ENCODE measurements at regions not wholly inside any gene's neighbourhood (a gene's known extent, or its start where the extent isn't known, plus 50 kb on each side); places are given as distances from the start of the nearest gene placed in this dataset.

DNA sequence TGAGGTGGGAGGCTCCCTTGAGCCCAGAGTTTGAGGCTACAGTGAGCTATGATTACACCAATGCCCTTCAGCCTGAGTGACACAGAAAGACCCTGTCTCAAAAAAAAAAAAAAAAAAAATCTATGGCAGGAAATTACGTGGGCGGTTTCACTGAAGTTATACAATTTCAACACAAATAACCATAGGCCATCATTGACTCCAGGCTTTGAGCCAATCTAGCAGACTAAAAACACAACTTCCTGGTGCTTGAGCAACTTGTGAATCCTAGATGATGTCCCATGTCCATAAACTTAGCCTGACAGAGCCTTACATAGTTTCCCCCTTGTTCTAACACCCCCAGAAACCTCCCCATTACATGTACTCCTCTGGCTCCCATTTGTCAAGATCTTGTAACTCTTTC, 131.8 kb downstream of the QRSL1 start:
- TF ChIP-seq, protein P1, sequence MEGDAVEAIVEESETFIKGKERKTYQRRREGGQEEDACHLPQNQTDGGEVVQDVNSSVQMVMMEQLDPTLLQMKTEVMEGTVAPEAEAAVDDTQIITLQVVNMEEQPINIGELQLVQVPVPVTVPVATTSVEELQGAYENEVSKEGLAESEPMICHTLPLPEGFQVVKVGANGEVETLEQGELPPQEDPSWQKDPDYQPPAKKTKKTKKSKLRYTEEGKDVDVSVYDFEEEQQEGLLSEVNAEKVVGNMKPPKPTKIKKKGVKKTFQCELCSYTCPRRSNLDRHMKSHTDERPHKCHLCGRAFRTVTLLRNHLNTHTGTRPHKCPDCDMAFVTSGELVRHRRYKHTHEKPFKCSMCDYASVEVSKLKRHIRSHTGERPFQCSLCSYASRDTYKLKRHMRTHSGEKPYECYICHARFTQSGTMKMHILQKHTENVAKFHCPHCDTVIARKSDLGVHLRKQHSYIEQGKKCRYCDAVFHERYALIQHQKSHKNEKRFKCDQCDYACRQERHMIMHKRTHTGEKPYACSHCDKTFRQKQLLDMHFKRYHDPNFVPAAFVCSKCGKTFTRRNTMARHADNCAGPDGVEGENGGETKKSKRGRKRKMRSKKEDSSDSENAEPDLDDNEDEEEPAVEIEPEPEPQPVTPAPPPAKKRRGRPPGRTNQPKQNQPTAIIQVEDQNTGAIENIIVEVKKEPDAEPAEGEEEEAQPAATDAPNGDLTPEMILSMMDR (IDR thresholded peaks at IDR 0.05), result no peak
- no peak for TF ChIP-seq EZH2phosphoT487 (IDR thresholded peaks at IDR 0.05)

All from neural progenitor cell (in vitro differentiated cells).